ENCODE measurements at regions not wholly inside any gene's neighbourhood (a gene's known extent, or its start where the extent isn't known, plus 50 kb on each side); places are given as distances from the start of the nearest gene placed in this dataset.

DNA sequence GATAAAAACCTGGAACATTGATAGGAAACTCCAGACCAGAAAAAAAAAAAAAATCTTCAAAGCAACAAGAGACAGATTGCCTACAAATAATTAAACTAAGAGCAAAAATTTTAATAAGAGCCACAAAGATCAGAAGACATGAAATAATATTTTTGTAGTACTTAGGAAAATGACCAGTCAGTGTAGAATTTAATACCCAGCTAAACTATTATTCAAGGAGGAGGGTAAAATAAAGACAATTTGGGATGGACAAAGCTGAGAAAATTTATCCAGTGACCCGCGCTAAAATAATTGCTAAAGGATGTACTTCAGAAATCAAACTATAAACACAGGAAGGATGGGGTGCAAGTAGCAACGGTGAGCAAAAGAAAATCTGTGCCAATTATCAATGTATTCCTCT lies 133.2 kb downstream of the AQP9 start:
- H3K9me3 ChIP-seq (ENCODE audit: control insufficient read depth, low read length), result no peaks in the 10 kb centered on the region
- H3K27me3 ChIP-seq (ENCODE audit: control insufficient read depth, insufficient read depth, low read length, poor library complexity, severe bottlenecking), result no peaks in the 10 kb centered on the region
- no peak overlapping the region for H3K4me3 ChIP-seq (ENCODE audit: insufficient read depth, low read depth, low read length)
- no peaks in the 10 kb centered on the region for H3K4me1 ChIP-seq (ENCODE audit: control insufficient read depth, insufficient read depth, low read length)
- H3K27ac ChIP-seq (ENCODE audit: insufficient read depth, low read depth, low read length, poor library complexity, severe bottlenecking), result no peak overlapping the region
- H3K36me3 ChIP-seq (ENCODE audit: control insufficient read depth, insufficient read depth, low read length), result no peaks in the 10 kb centered on the region
- WGBS, 2 experiments, result 92 to 100% methylated on average over 3 of the region's 3 CpGs

GRCh38 chr15:58273104-58273503 lies 134.9 kb downstream of the AQP9 start:
- Histone ChIP-seq H3K36me3 (ENCODE audit: control insufficient read depth, insufficient read depth, low read length) (no peaks in the 10 kb centered on the region), H3K27ac (ENCODE audit: insufficient read depth, low read depth, low read length, poor library complexity, severe bottlenecking) (no peak overlapping the region), H3K4me3 (ENCODE audit: insufficient read depth, low read depth, low read length) (no peak overlapping the region), H3K27me3 (ENCODE audit: control insufficient read depth, insufficient read depth, low read length, poor library complexity, severe bottlenecking) (no peaks in the 10 kb centered on the region), H3K4me1 (ENCODE audit: control insufficient read depth, insufficient read depth, low read length) (no peaks in the 10 kb centered on the region), H3K9me3 (ENCODE audit: control insufficient read depth, low read length) (no peaks in the 10 kb centered on the region)
- 93 to 95% methylated on average over 7 of the region's 7 CpGs for WGBS, 2 experiments

DNA sequence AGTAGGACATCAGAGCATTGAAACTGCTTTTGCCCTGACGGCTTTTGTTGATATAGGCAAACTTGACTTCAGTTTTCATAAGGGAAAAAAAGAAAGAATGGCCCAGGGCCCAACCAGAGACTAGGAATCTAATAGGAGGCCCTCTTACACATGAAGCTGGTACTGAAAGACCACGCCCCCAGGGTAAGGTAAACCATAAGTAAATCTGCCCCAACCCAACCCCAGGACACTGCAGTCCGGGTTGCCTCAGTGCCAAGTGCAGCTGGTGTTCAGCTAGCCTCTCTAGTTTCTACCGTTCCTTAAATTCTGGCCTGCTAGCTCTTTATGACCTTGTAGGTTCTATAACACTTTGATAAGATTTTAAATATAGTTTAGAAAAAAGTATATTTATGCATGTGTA lies 136.7 kb downstream of the AQP9 start:
- no peaks in the 10 kb centered on the region for H3K9me3 ChIP-seq (ENCODE audit: control insufficient read depth, low read length)
- H3K27me3 ChIP-seq (ENCODE audit: control insufficient read depth, insufficient read depth, low read length, poor library complexity, severe bottlenecking), result no peaks in the 10 kb centered on the region
- 90 to 95% methylated on average over 4 of the region's 4 CpGs for WGBS, 2 experiments
- H3K36me3 ChIP-seq (ENCODE audit: control insufficient read depth, insufficient read depth, low read length), result no peaks in the 10 kb centered on the region
- no peak overlapping the region for H3K27ac ChIP-seq (ENCODE audit: insufficient read depth, low read depth, low read length, poor library complexity, severe bottlenecking)
- peaks cover 6% of the 10 kb centered on the region for H3K4me1 ChIP-seq (ENCODE audit: control insufficient read depth, insufficient read depth, low read length)
- no peak overlapping the region for H3K4me3 ChIP-seq (ENCODE audit: insufficient read depth, low read depth, low read length)

DNA sequence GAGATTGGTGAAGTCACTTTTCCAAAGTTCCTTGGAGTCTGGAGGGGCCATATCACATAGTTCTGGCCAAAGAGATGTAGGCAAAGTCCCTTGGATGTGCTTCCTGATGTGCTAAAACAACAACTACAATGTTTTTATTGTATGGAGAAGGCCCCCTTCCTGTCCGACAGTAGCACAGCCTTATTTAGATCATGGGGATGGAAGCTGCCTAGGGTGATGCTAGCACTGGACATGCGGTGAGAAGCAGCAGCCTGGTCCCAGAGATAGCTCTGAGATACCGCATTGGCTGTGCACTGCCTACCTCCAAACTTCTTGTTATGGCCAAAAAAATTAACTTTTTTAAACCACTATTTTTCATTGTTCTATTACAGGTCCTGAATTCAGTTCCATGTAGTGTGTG lies 137.6 kb downstream of the AQP9 start:
- Histone ChIP-seq H3K27ac (ENCODE audit: insufficient read depth, low read depth, low read length, poor library complexity, severe bottlenecking) (no peak overlapping the region), H3K4me3 (ENCODE audit: insufficient read depth, low read depth, low read length) (no peak overlapping the region), H3K9me3 (ENCODE audit: control insufficient read depth, low read length) (no peaks in the 10 kb centered on the region), H3K27me3 (ENCODE audit: control insufficient read depth, insufficient read depth, low read length, poor library complexity, severe bottlenecking) (no peaks in the 10 kb centered on the region), H3K4me1 (ENCODE audit: control insufficient read depth, insufficient read depth, low read length) (peaks cover 6% of the 10 kb centered on the region), H3K36me3 (ENCODE audit: control insufficient read depth, insufficient read depth, low read length) (no peaks in the 10 kb centered on the region)
- WGBS, 2 experiments, result 95 to 97% methylated on average over 3 of the region's 3 CpGs

DNA sequence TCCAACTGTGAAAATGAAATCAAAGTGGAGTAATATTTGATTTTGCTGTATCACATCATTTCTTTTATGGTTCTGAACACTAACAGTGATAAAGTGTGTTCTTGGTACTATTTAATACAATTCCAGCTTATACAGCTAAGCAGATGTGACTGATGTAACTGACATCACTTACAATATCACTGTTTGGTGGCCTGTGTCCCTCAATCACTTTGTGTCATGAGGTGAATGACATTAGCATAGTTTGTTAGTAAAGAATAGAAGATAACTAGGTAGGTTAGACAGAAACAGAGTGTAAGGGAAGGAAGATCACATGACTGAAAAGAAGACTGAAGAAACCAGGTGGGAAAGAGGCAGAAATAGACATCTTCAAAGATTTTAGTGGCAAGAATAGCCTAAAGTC lies 138.7 kb downstream of the AQP9 start:
- Histone ChIP-seq H3K27ac (ENCODE audit: insufficient read depth, low read depth, low read length, poor library complexity, severe bottlenecking) (no peak overlapping the region), H3K4me3 (ENCODE audit: insufficient read depth, low read depth, low read length) (no peak overlapping the region), H3K27me3 (ENCODE audit: control insufficient read depth, insufficient read depth, low read length, poor library complexity, severe bottlenecking) (no peaks in the 10 kb centered on the region)

DNA sequence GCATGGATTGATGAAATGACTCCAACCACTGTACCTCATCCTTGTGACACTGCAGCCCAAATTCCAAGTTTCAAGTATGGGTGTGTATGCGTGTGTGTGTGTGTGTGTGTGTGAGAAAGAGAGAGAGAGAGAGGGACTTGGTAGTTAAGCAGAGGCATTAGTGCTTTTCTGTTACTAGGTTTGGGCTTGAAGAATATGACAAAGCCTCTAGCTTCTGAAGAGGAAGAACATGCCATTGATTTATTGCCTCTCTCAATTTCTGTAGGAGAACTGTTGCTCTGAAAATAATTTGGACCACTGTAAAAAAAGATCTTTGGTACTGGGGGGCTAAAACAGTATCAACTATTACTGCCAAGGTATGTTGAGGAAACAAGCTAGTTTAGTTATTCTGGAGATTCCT lies 139.2 kb downstream of the AQP9 start:
- Histone ChIP-seq H3K27me3 (ENCODE audit: control insufficient read depth, insufficient read depth, low read length, poor library complexity, severe bottlenecking) (no peaks in the 10 kb centered on the region), H3K4me1 (ENCODE audit: control insufficient read depth, insufficient read depth, low read length) (peaks cover 10% of the 10 kb centered on the region), H3K36me3 (ENCODE audit: control insufficient read depth, insufficient read depth, low read length) (no peaks in the 10 kb centered on the region), H3K9me3 (ENCODE audit: control insufficient read depth, low read length) (no peaks in the 10 kb centered on the region), H3K27ac (ENCODE audit: insufficient read depth, low read depth, low read length, poor library complexity, severe bottlenecking) (peak overlapping the region; percentile 26), H3K4me3 (ENCODE audit: insufficient read depth, low read depth, low read length) (no peak overlapping the region)
- WGBS, 2 experiments, result 72 to 95% methylated on average over 1 of the region's 1 CpG

More for the DNA sequence above, 138.7 kb downstream of the AQP9 start:
- H3K4me1 ChIP-seq (ENCODE audit: control insufficient read depth, insufficient read depth, low read length), result peaks cover 6% of the 10 kb centered on the region
- no peaks in the 10 kb centered on the region for H3K9me3 ChIP-seq (ENCODE audit: control insufficient read depth, low read length)
- H3K36me3 ChIP-seq (ENCODE audit: control insufficient read depth, insufficient read depth, low read length), result no peaks in the 10 kb centered on the region

GRCh38 chr15:58279106-58279505 lies 140.9 kb downstream of the AQP9 start:
- Histone ChIP-seq H3K4me3 (ENCODE audit: insufficient read depth, low read depth, low read length) (no peak overlapping the region), H3K27me3 (ENCODE audit: control insufficient read depth, insufficient read depth, low read length, poor library complexity, severe bottlenecking) (no peaks in the 10 kb centered on the region), H3K4me1 (ENCODE audit: control insufficient read depth, insufficient read depth, low read length) (peaks cover 11% of the 10 kb centered on the region), H3K36me3 (ENCODE audit: control insufficient read depth, insufficient read depth, low read length) (no peaks in the 10 kb centered on the region), H3K9me3 (ENCODE audit: control insufficient read depth, low read length) (no peaks in the 10 kb centered on the region), H3K27ac (ENCODE audit: insufficient read depth, low read depth, low read length, poor library complexity, severe bottlenecking) (no peak overlapping the region)
- WGBS, 2 experiments, result 73 to 76% methylated on average over 3 of the region's 3 CpGs

DNA sequence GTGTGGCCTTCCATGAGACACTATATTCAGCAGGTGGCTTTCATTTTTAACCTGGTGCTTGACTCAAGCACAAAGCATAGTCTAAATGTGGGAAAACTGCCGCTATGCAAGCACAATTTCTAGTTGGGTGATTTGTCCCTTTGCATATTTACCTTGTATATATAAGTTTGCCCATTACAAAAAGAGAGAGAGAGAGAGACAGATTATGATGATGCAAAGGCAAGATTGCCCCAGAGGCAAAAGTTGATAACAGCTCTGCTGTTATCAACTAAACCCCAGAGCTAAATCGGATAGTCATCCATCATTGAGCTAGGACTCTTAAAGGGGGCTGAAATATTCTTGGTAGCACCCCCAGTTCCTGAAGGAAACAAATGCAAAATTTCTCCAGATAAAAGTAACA lies 141.5 kb downstream of the AQP9 start:
- Histone ChIP-seq H3K4me3 (ENCODE audit: insufficient read depth, low read depth, low read length) (no peak overlapping the region), H3K36me3 (ENCODE audit: control insufficient read depth, insufficient read depth, low read length) (no peaks in the 10 kb centered on the region), H3K27me3 (ENCODE audit: control insufficient read depth, insufficient read depth, low read length, poor library complexity, severe bottlenecking) (no peaks in the 10 kb centered on the region), H3K9me3 (ENCODE audit: control insufficient read depth, low read length) (no peaks in the 10 kb centered on the region), H3K4me1 (ENCODE audit: control insufficient read depth, insufficient read depth, low read length) (peaks cover 11% of the 10 kb centered on the region), H3K27ac (ENCODE audit: insufficient read depth, low read depth, low read length, poor library complexity, severe bottlenecking) (no peak overlapping the region)
- 87 to 97% methylated on average over 2 of the region's 2 CpGs for WGBS, 2 experiments

- 54 to 64% methylated on average over 3 of the region's 3 CpGs for WGBS, 2 experiments
- no peak overlapping the region for H3K27ac ChIP-seq (ENCODE audit: insufficient read depth, low read depth, low read length, poor library complexity, severe bottlenecking)
- H3K9me3 ChIP-seq (ENCODE audit: control insufficient read depth, low read length), result no peaks in the 10 kb centered on the region
- H3K36me3 ChIP-seq (ENCODE audit: control insufficient read depth, insufficient read depth, low read length), result no peaks in the 10 kb centered on the region
- peaks cover 11% of the 10 kb centered on the region for H3K4me1 ChIP-seq (ENCODE audit: control insufficient read depth, insufficient read depth, low read length)
- H3K27me3 ChIP-seq (ENCODE audit: control insufficient read depth, insufficient read depth, low read length, poor library complexity, severe bottlenecking), result no peaks in the 10 kb centered on the region
- H3K4me3 ChIP-seq (ENCODE audit: insufficient read depth, low read depth, low read length), result no peak overlapping the region
These were observed 144.0 kb downstream of the AQP9 start for GRCh38 chr15:58282060-58282708.

DNA sequence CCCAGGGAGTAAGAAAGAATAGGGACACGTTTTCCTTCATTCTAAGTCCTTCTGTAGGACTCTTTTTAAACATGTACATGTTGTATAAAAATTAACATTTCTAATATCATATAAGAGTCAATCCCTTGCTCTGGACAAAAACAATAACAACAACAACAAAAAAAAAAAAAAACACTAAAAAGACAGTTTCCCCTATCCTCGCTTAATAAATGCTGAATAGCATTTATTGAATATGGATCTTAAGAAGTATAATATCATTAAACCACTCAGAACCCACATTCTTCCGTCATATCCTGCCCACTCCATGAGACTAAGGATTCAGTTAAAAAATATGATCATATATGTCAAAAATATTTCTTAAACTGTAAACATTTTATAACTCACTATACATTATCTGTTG lies 145.1 kb downstream of the AQP9 start:
- no CpG with 5 or more reads among the region's 3 CpGs for WGBS, 2 experiments
- no peak overlapping the region for H3K4me3 ChIP-seq (ENCODE audit: insufficient read depth, low read depth, low read length)
- H3K36me3 ChIP-seq (ENCODE audit: control insufficient read depth, insufficient read depth, low read length), result no peaks in the 10 kb centered on the region
- H3K4me1 ChIP-seq (ENCODE audit: control insufficient read depth, insufficient read depth, low read length), result peaks cover 11% of the 10 kb centered on the region
- H3K27ac ChIP-seq (ENCODE audit: insufficient read depth, low read depth, low read length, poor library complexity, severe bottlenecking), result no peak overlapping the region
- no peaks in the 10 kb centered on the region for H3K27me3 ChIP-seq (ENCODE audit: control insufficient read depth, insufficient read depth, low read length, poor library complexity, severe bottlenecking)
- H3K9me3 ChIP-seq (ENCODE audit: control insufficient read depth, low read length), result no peaks in the 10 kb centered on the region

GRCh38 chr15:58284293-58284692 lies 146.1 kb downstream of the AQP9 start:
- H3K4me1 ChIP-seq (ENCODE audit: control insufficient read depth, insufficient read depth, low read length), result peaks cover 9% of the 10 kb centered on the region
- H3K27me3 ChIP-seq (ENCODE audit: control insufficient read depth, insufficient read depth, low read length, poor library complexity, severe bottlenecking), result no peaks in the 10 kb centered on the region
- H3K27ac ChIP-seq (ENCODE audit: insufficient read depth, low read depth, low read length, poor library complexity, severe bottlenecking), result no peak overlapping the region
- H3K4me3 ChIP-seq (ENCODE audit: insufficient read depth, low read depth, low read length), result no peak overlapping the region
- 90 to 98% methylated on average over 5 of the region's 5 CpGs for WGBS, 2 experiments
- H3K9me3 ChIP-seq (ENCODE audit: control insufficient read depth, low read length), result no peaks in the 10 kb centered on the region
- H3K36me3 ChIP-seq (ENCODE audit: control insufficient read depth, insufficient read depth, low read length), result no peaks in the 10 kb centered on the region

Measured in ectodermal cell (in vitro differentiated cells).